Prostate gland (tissue), 2 donors: ENCODE measurements at regions not wholly inside any gene's neighbourhood (a gene's known extent, or its start where the extent isn't known, plus 50 kb on each side); places are given as distances from the start of the nearest gene placed in this dataset.

Source experiments
- DNase-seq: peaks from one replicate; pipeline ENCODE4 v3.0.0-alpha.2; 2019; ENCODE audit warnings: low spot score
- H3K27ac ChIP-seq, 2 donors: fragments of 200-600 bp; sonication (generic); 2 replicates each; pipeline ENCODE4 v1.5.1; 2017 to 2019
- H3K27me3 ChIP-seq: fragments of 200-600 bp; sonication (generic); replicated peaks from 2 replicates; pipeline ENCODE4 v1.5.1; 2019; ENCODE audit not compliant: insufficient read depth
- H3K36me3 ChIP-seq, 2 donors: fragments of 200-600 bp; sonication (generic); 1 replicate in 1 of 2; 2 replicates in 1 of 2; pipeline versions ENCODE4 v1.5.1 to v1.8.1; 2017 to 2019
- H3K4me1 ChIP-seq: fragments of 200-600 bp; sonication (generic); replicated peaks from 2 replicates; pipeline ENCODE4 v1.5.1; 2019
- H3K4me3 ChIP-seq, 2 donors: fragments of 200-600 bp; sonication (generic); 2 replicates each; pipeline ENCODE4 v1.5.1; 2017 to 2019
- H3K9me3 ChIP-seq: fragments of 200-600 bp; sonication (generic); 2 replicates; pipeline ENCODE4 v1.5.1; 2017
- CTCF ChIP-seq, 4 experiments: fragments of 200-600 bp in 2 of 4; fragments of 450-650 bp in 2 of 4; sonication (generic) in 2 of 4; IDR thresholded peaks; 1 replicate in 3 of 4; 2 replicates in 1 of 4; pipeline ENCODE4 v1.5.1; 2016 to 2019; ENCODE audit warnings: antibody characterized with exemption in 4 of 4, mild to moderate bottlenecking in 2 of 4, moderate library complexity in 2 of 4
- POLR2A ChIP-seq: fragments of 450-650 bp; IDR thresholded peaks from one replicate; pipeline ENCODE4 v1.6.1; 2016; ENCODE audit warnings: antibody characterized with exemption, mild to moderate bottlenecking
- POLR2AphosphoS5 ChIP-seq: sonication (generic); formaldehyde crosslinking; IDR thresholded peaks from one replicate; pipeline ENCODE4 v1.6.1; 2017; ENCODE audit warnings: antibody characterized with exemption
- WGBS: methylation state at CpG from one replicate; pipeline ENCODE4 v1.1.5; 2018; 5-methylcytosine and 5-hydroxymethylcytosine counted together
- intact Hi-C: fragments of 100-400 bp; cut with DNase I; formaldehyde crosslinking; loops from one replicate; pipeline ENCODE4 v1.14.2; 2022

- TF ChIP-seq POLR2A (no peak), CTCF (IDR thresholded peaks at IDR 0.05) (no peak), POLR2AphosphoS5 (no peak)
- 43% methylated on average over 1 of the region's 1 CpG for WGBS
- Histone ChIP-seq H3K36me3 (no peaks in the 10 kb centered on the region), H3K4me1 (no peaks in the 10 kb centered on the region), H3K27me3 (no peaks in the 10 kb centered on the region), H3K9me3 (no peaks in the 10 kb centered on the region), H3K4me3 (no peak overlapping the region), H3K27ac (no peak overlapping the region)
- intact Hi-C loops, result no loop called here
- no peak for DNase-seq
Measured at GRCh38 chr2:13779996-13780395, 852.5 kb upstream of the LRATD1 start.

GRCh38 chr2:13791019-13791547 is 841.4 kb upstream of the LRATD1 start:
- Histone ChIP-seq H3K4me1 (no peaks in the 10 kb centered on the region), H3K4me3 (no peak overlapping the region), H3K36me3 (no peaks in the 10 kb centered on the region), H3K27me3 (no peaks in the 10 kb centered on the region), H3K9me3 (no peaks in the 10 kb centered on the region), H3K27ac (no peak overlapping the region)
- WGBS, result 41% methylated on average over 3 of the region's 3 CpGs
- peak; percentile 33 for TF ChIP-seq POLR2AphosphoS5
- TF ChIP-seq POLR2A, result no peak
- intact Hi-C loops, result no loop called here
- DNase-seq, result no peak

- 85% methylated on average over 5 of the region's 5 CpGs for WGBS
- Histone ChIP-seq H3K4me1 (no peaks in the 10 kb centered on the region), H3K27ac (no peak overlapping the region)
Measured at GRCh38 chr2:13806539-13806938, 826.0 kb upstream of the LRATD1 start.

GRCh38 chr2:13813236-13813635 is 819.3 kb upstream of the LRATD1 start:
- WGBS, result 85% methylated on average over 4 of the region's 4 CpGs
- Histone ChIP-seq H3K27me3 (no peaks in the 10 kb centered on the region), H3K9me3 (no peaks in the 10 kb centered on the region), H3K4me3 (no peak overlapping the region), H3K4me1 (no peaks in the 10 kb centered on the region), H3K36me3 (no peaks in the 10 kb centered on the region), H3K27ac (no peak overlapping the region)
- DNase-seq, result no peak
- intact Hi-C loops, result no loop called here
- no peak for TF ChIP-seq CTCF (IDR thresholded peaks at IDR 0.05)
- TF ChIP-seq POLR2AphosphoS5, result no peak
- TF ChIP-seq POLR2A, result no peak

More at GRCh38 chr2:13806539-13806938, 826.0 kb upstream of the LRATD1 start:
- intact Hi-C loops, result no loop called here
- no peaks in the 10 kb centered on the region for H3K36me3 ChIP-seq
- no peaks in the 10 kb centered on the region for H3K27me3 ChIP-seq
- no peak for DNase-seq
- H3K4me3 ChIP-seq, result no peak overlapping the region
- no peaks in the 10 kb centered on the region for H3K9me3 ChIP-seq
- no peak for TF ChIP-seq CTCF (IDR thresholded peaks at IDR 0.05)
- no peak for TF ChIP-seq POLR2A
- no peak for TF ChIP-seq POLR2AphosphoS5

- H3K4me3 ChIP-seq, result no peak overlapping the region
- H3K36me3 ChIP-seq, result no peaks in the 10 kb centered on the region
- no peaks in the 10 kb centered on the region for H3K27me3 ChIP-seq
- WGBS, result 60% methylated on average over 4 of the region's 4 CpGs
- no peak overlapping the region for H3K27ac ChIP-seq
- no peak for DNase-seq
- TF ChIP-seq POLR2AphosphoS5 (no peak), CTCF (IDR thresholded peaks at IDR 0.05) (no peak), POLR2A (no peak)
- no peaks in the 10 kb centered on the region for H3K4me1 ChIP-seq
- intact Hi-C loops, result no loop called here
- H3K9me3 ChIP-seq, result no peaks in the 10 kb centered on the region
Measured at GRCh38 chr2:13818002-13818401, 814.5 kb upstream of the LRATD1 start.
